H9 (cell line): ENCODE measurements at regions not wholly inside any gene's neighbourhood (a gene's known extent, or its start where the extent isn't known, plus 50 kb on each side); places are given as distances from the start of the nearest gene placed in this dataset.

Experiments
- DNase-seq: peaks from one replicate; pipeline ENCODE4 v3.0.0-alpha.2; 2017
- H2AFZ ChIP-seq: one replicate; pipeline ENCODE4 v1.6.1; 2013; ENCODE audit warnings: mild to moderate bottlenecking, low read length, control low read depth, moderate library complexity
- H2AK5ac ChIP-seq: 2 replicates; pipeline ENCODE4 v1.6.1; 2013; ENCODE audit warnings: low read length, control low read depth, mixed read lengths; ENCODE audit not compliant: insufficient read length
- H2BK120ac ChIP-seq: one replicate; pipeline ENCODE4 v1.6.1; 2013; ENCODE audit warnings: low read depth, mild to moderate bottlenecking, low read length, control low read depth, inconsistent platforms; ENCODE audit not compliant: poor library complexity, severe bottlenecking
- H2BK12ac ChIP-seq: 2 replicates; pipeline ENCODE4 v1.6.1; 2013; ENCODE audit warnings: low read length, control low read depth, mixed read lengths, low read depth; ENCODE audit not compliant: insufficient read length
- H2BK15ac ChIP-seq: 2 replicates; pipeline ENCODE4 v1.6.1; 2013; ENCODE audit warnings: low read depth, low read length, control low read depth
- H2BK20ac ChIP-seq: one replicate; pipeline ENCODE4 v1.6.1; 2013; ENCODE audit warnings: low read depth, mild to moderate bottlenecking, low read length, control low read depth, inconsistent platforms; ENCODE audit not compliant: poor library complexity, severe bottlenecking
- H2BK5ac ChIP-seq: 2 replicates; pipeline ENCODE4 v1.6.1; 2013; ENCODE audit warnings: low read length, control low read depth, mixed read lengths; ENCODE audit not compliant: insufficient read length
- H3K14ac ChIP-seq: 2 replicates; pipeline ENCODE4 v1.6.1; 2013; ENCODE audit warnings: low read length, control low read depth; ENCODE audit not compliant: insufficient read depth
- H3K18ac ChIP-seq: 2 replicates; pipeline ENCODE4 v1.6.1; 2013; ENCODE audit warnings: low read depth, mild to moderate bottlenecking, mixed read lengths, low read length, control low read depth; ENCODE audit not compliant: insufficient read length
- H3K23ac ChIP-seq: 2 replicates; pipeline ENCODE4 v1.6.1; 2013; ENCODE audit warnings: low read length, control low read depth, mixed read lengths, low read depth; ENCODE audit not compliant: insufficient read length
- H3K23me2 ChIP-seq: 2 replicates; pipeline ENCODE4 v1.6.1; 2013; ENCODE audit warnings: low read depth, mild to moderate bottlenecking, mixed read lengths, low read length, control low read depth; ENCODE audit not compliant: insufficient read length, poor library complexity, severe bottlenecking
- H3K27ac ChIP-seq: 2 replicates; pipeline ENCODE4 v1.5.1; 2013; ENCODE audit warnings: low read length, control low read depth, mixed read lengths, low read depth; ENCODE audit not compliant: insufficient read length
- H3K27me3 ChIP-seq: 2 replicates; pipeline ENCODE4 v1.6.1; 2013; ENCODE audit warnings: low read length, control low read depth, inconsistent platforms; ENCODE audit not compliant: insufficient read depth
- H3K4ac ChIP-seq: 2 replicates; pipeline ENCODE4 v1.6.1; 2013; ENCODE audit warnings: low read depth, mild to moderate bottlenecking, control low read depth, inconsistent platforms, low read length, moderate library complexity
- H3K4me1 ChIP-seq: 2 replicates; pipeline ENCODE4 v1.6.1; 2013; ENCODE audit warnings: low read length, control low read depth, inconsistent platforms; ENCODE audit not compliant: insufficient read depth
- H3K4me2 ChIP-seq: 2 replicates; pipeline ENCODE4 v1.6.1; 2013; ENCODE audit warnings: low read length, control low read depth, mixed read lengths; ENCODE audit not compliant: insufficient read length, insufficient read depth
- H3K56ac ChIP-seq: 2 replicates; pipeline ENCODE4 v1.6.1; 2013; ENCODE audit warnings: low read depth, mild to moderate bottlenecking, mixed read lengths, low read length, control low read depth; ENCODE audit not compliant: insufficient read length
- H3K79me1 ChIP-seq: 2 replicates; pipeline ENCODE4 v1.6.1; 2013; ENCODE audit warnings: low read depth, mild to moderate bottlenecking, moderate library complexity, low read length, control low read depth, inconsistent platforms; ENCODE audit not compliant: insufficient read depth, poor library complexity, severe bottlenecking
- H3K79me2 ChIP-seq: 2 replicates; pipeline ENCODE4 v1.6.1; 2013; ENCODE audit warnings: low read length, control low read depth, inconsistent platforms; ENCODE audit not compliant: insufficient read depth
- H3K9ac ChIP-seq: 2 replicates; pipeline ENCODE4 v1.6.1; 2013; ENCODE audit warnings: low read length, control low read depth, mixed read lengths; ENCODE audit not compliant: insufficient read length; ENCODE audit errors: extremely low read depth
- H3K9me3 ChIP-seq: one replicate; pipeline ENCODE4 v1.6.1; 2013; ENCODE audit warnings: low read depth, low read length, inconsistent platforms; ENCODE audit not compliant: control insufficient read depth
- H3T11ph ChIP-seq: one replicate; pipeline ENCODE4 v1.6.1; 2013; ENCODE audit warnings: mild to moderate bottlenecking, low read length, control low read depth, inconsistent platforms
- H4K20me1 ChIP-seq: one replicate; pipeline ENCODE4 v1.6.1; 2013; ENCODE audit not compliant: control insufficient read depth, insufficient read length, insufficient read depth
- H4K5ac ChIP-seq: 2 replicates; pipeline ENCODE4 v1.6.1; 2013; ENCODE audit warnings: low read depth, mild to moderate bottlenecking, mixed read lengths, low read length, control low read depth; ENCODE audit not compliant: insufficient read length
- H4K8ac ChIP-seq: replicated peaks from 2 replicates; pipeline ENCODE4 v1.6.1; 2013; ENCODE audit warnings: low read length, control low read depth, mixed read lengths, low read depth; ENCODE audit not compliant: insufficient read length
- H4K91ac ChIP-seq: 2 replicates; pipeline ENCODE4 v1.6.1; 2013; ENCODE audit warnings: low read depth, mild to moderate bottlenecking, moderate library complexity, mixed read lengths, low read length, control low read depth; ENCODE audit not compliant: insufficient read length
- H3K27ac Mint-ChIP-seq, 3 experiments: 2 replicates in 2 of 3; 3 replicates in 1 of 3; pipeline ENCODE4 v1.8.0; 2020 to 2021; ENCODE audit warnings: mixed read lengths in 3 of 3, mild to moderate bottlenecking in 1 of 3, moderate library complexity in 1 of 3
- H3K27me3 Mint-ChIP-seq: 2 replicates; pipeline ENCODE4 v1.8.0; 2021; ENCODE audit warnings: low read depth, mild to moderate bottlenecking, moderate library complexity, mixed read lengths
- H3K36me3 Mint-ChIP-seq, 3 experiments: 2 replicates in 2 of 3; 3 replicates in 1 of 3; pipeline ENCODE4 v1.8.0; 2020 to 2021; ENCODE audit warnings: low read depth in 3 of 3, mixed read lengths in 3 of 3; ENCODE audit not compliant: insufficient read depth in 1 of 3
- H3K4me1 Mint-ChIP-seq, 2 experiments: 2 replicates each; pipeline ENCODE4 v1.8.0; 2020; ENCODE audit warnings: mixed read lengths in 2 of 2
- H3K4me3 Mint-ChIP-seq, 2 experiments: 2 replicates in 1 of 2; 3 replicates in 1 of 2; pipeline ENCODE4 v1.8.0; 2020 to 2021; ENCODE audit warnings: mild to moderate bottlenecking in 2 of 2, mixed read lengths in 2 of 2, moderate library complexity in 1 of 2
- H3K9me3 Mint-ChIP-seq, 2 experiments: 2 replicates in 1 of 2; 3 replicates in 1 of 2; pipeline ENCODE4 v1.8.0; 2020; ENCODE audit warnings: mild to moderate bottlenecking in 2 of 2, mixed read lengths in 2 of 2, moderate library complexity in 1 of 2
- CTCF ChIP-seq: fragments of 200-600 bp; sonication (generic); conservative IDR thresholded peaks from 3 replicates; pipeline ENCODE4 v1.8.0; 2021; ENCODE audit warnings: antibody characterized with exemption, mild to moderate bottlenecking
- WGBS: extraction: QIAGEN DNeasy Blood & Tissue Kit; methylation state at CpG from one replicate; pipeline ENCODE4 v1.1.7; 2013; ENCODE audit warnings: missing lambda C conversion rate, low lambda C conversion rate, mixed read lengths; ENCODE audit not compliant: insufficient read length; ENCODE audit errors: extremely low coverage; 5-methylcytosine and 5-hydroxymethylcytosine counted together

GRCh38 chr6:84358581-84358980, 131.1 kb upstream of the CEP162 start:
- Mint-ChIP-seq H3K9me3 (peaks cover 3% of the 10 kb centered on the region in 2 experiments; a peak in 2 of 5 replicates), H3K4me3 (no peak overlapping the region), H3K27me3 (no peaks in the 10 kb centered on the region; the same call in 1 of the 2 replicates), H3K4me1 (no peaks in the 10 kb centered on the region), H3K27ac (peak overlapping the region in 1 of 3 experiments; percentile 75; a peak in 2 of 7 replicates), H3K36me3 (no peaks in the 10 kb centered on the region)
- Histone ChIP-seq H4K91ac (no peak overlapping the region), H2BK12ac (no peak overlapping the region), H2BK15ac (no peak overlapping the region), H3K14ac (no peak overlapping the region), H3K4me2 (no peak overlapping the region), H3K9ac (no peak overlapping the region), H3K23me2 (no peaks in the 10 kb centered on the region), H3K18ac (no peak overlapping the region), H3K79me2 (no peaks in the 10 kb centered on the region), H4K5ac (no peak overlapping the region), H3K56ac (no peak overlapping the region), H3K27me3 (no peaks in the 10 kb centered on the region), H4K8ac (no peak overlapping the region), H3K23ac (no peak overlapping the region), H4K20me1 (no peaks in the 10 kb centered on the region), H3K4ac (no peak overlapping the region), H3T11ph (no peak overlapping the region), H2BK5ac (no peak overlapping the region), H2AK5ac (no peak overlapping the region), H2BK120ac (no peak overlapping the region), H2BK20ac (no peak overlapping the region), H3K79me1 (no peaks in the 10 kb centered on the region), H3K27ac (no peak overlapping the region), H3K9me3 (no peaks in the 10 kb centered on the region), H2AFZ (no peak overlapping the region), H3K4me1 (no peaks in the 10 kb centered on the region)
- no peak for TF ChIP-seq CTCF
- no peak for DNase-seq
- WGBS: no CpG with 5 or more reads among the region's 3 CpGs
